GM12878 (cell line): ENCODE measurements at regions not wholly inside any gene's neighbourhood (a gene's known extent, or its start where the extent isn't known, plus 50 kb on each side); places are given as distances from the start of the nearest gene placed in this dataset.

ENCODE experiments used
- ATAC-seq: fragments of 200-7000 bp; cut with Tn5 transposase; 3 replicates; pipeline ENCODE4 v1.9.1; 2020; ENCODE audit warnings: mild to moderate bottlenecking, moderate library complexity
- BruUV-seq: library from RNA; stranded (reverse); fragments of 400-500 nt; replicated peaks from 2 replicates; lab custom pipeline; 2021; lab: Mats Ljungman, UMichigan
- CTCF ChIA-PET: fragments of 300-600 bp; sonication (Branson Sonifier 250); formaldehyde crosslinking; extraction: SDS; loops from one replicate; lab custom pipeline; 2021; ENCODE audit warnings: inconsistent platforms; lab: Yijun Ruan, JAX
- POLR2A ChIA-PET: fragments of 350-600 bp; formaldehyde crosslinking; extraction: SDS; loops from one replicate; lab custom pipeline; 2021; ENCODE audit warnings: inconsistent platforms; lab: Charles Lee
- RAD21 ChIA-PET: fragments of 300-600 bp; sonication (Branson Sonifier 250); formaldehyde crosslinking; loops from one replicate; lab custom pipeline; 2023; ENCODE audit warnings: antibody characterized with exemption; ENCODE audit not compliant: unreplicated experiment; lab: Charles Lee
- SMC1A ChIA-PET: fragments of 300-600 bp; sonication (Branson Sonifier 250); formaldehyde crosslinking; loops from one replicate; lab custom pipeline; 2023; ENCODE audit not compliant: unreplicated experiment, uncharacterized antibody; lab: Charles Lee
- DNase-seq: peaks from one replicate; pipeline ENCODE4 v3.0.0-alpha.2; 2011; ENCODE audit warnings: low read depth, low spot score
- FAIRE-seq: peaks from 3 replicates; lab custom pipeline; 2011; peaks lifted over from hg19 to GRCh38; lab: Jason Lieb, UNC
- H2AFZ ChIP-seq: 2 replicates; pipeline ENCODE4 v1.6.0; 2011; ENCODE audit warnings: low read depth, low read length, control low read depth; ENCODE audit not compliant: control insufficient read depth
- H3K27ac ChIP-seq: 2 replicates; pipeline ENCODE4 v1.5.1; 2011; ENCODE audit warnings: control low read depth; ENCODE audit not compliant: control insufficient read depth, insufficient read depth
- H3K27me3 ChIP-seq, 2 experiments: replicated peaks in 1 of 2; 2 replicates each; pipeline versions ENCODE4 v1.6.0 to v1.6.1; 2011; ENCODE audit warnings: low read length in 1 of 2; ENCODE audit not compliant: control insufficient read depth in 2 of 2, insufficient read depth in 2 of 2
- H3K36me3 ChIP-seq, 2 experiments: 2 replicates each; pipeline ENCODE4 v1.5.1; 2011; ENCODE audit warnings: low read length in 1 of 2; ENCODE audit not compliant: control insufficient read depth in 2 of 2, insufficient read depth in 2 of 2
- H3K4me1 ChIP-seq: 2 replicates; pipeline ENCODE4 v1.6.1; 2011; ENCODE audit warnings: mild to moderate bottlenecking, low read length, moderate library complexity, mixed read lengths; ENCODE audit not compliant: control insufficient read depth, insufficient read depth
- H3K4me2 ChIP-seq: 2 replicates; pipeline ENCODE4 v1.6.0; 2011; ENCODE audit warnings: control low read depth; ENCODE audit not compliant: control insufficient read depth, insufficient read depth
- H3K4me3 ChIP-seq: fragments of 200-600 bp; sonication (generic); 2 replicates; pipeline ENCODE4 v1.5.1; 2016
- H3K79me2 ChIP-seq: 2 replicates; pipeline ENCODE4 v1.6.0; 2011; ENCODE audit warnings: low read length; ENCODE audit not compliant: control insufficient read depth, insufficient read depth
- H3K9ac ChIP-seq: 2 replicates; pipeline ENCODE4 v1.8.0; 2011; ENCODE audit warnings: low read length, control low read depth, mixed read lengths; ENCODE audit not compliant: control insufficient read depth, insufficient read depth
- H3K9me3 ChIP-seq: replicated peaks from 3 replicates; pipeline ENCODE4 v1.5.1; 2011; ENCODE audit warnings: mild to moderate bottlenecking, low read length; ENCODE audit not compliant: control insufficient read depth, insufficient read depth
- H4K20me1 ChIP-seq: 2 replicates; pipeline ENCODE4 v1.6.0; 2011; ENCODE audit not compliant: control insufficient read depth, insufficient read depth
- CHD4 ChIP-seq: fragments of 200-600 bp; sonication (generic); IDR thresholded peaks from 2 replicates; pipeline ENCODE4 v1.6.1; 2016; ENCODE audit warnings: mild to moderate bottlenecking
- E2F4 ChIP-seq: IDR thresholded peaks from 2 replicates; pipeline ENCODE4 v1.6.1; 2012; ENCODE audit warnings: low read depth, low read length, improper control_type of control experiment
- ETV6 ChIP-seq, 2 experiments: fragments of 450-650 bp in 1 of 2; IDR thresholded peaks in 1 of 2; conservative IDR thresholded peaks in 1 of 2; 2 replicates each; pipeline ENCODE4 v1.6.1; 2014; ENCODE audit warnings: antibody characterized with exemption in 1 of 2, borderline replicate concordance in 1 of 2, low read depth in 1 of 2, mild to moderate bottlenecking in 1 of 2, moderate library complexity in 1 of 2
- HDAC2 ChIP-seq: fragments of 200-600 bp; sonication (generic); IDR thresholded peaks from 2 replicates; pipeline ENCODE4 v1.6.1; 2017
- JUND ChIP-seq: IDR thresholded peaks from 2 replicates; pipeline ENCODE4 v1.6.1; 2012; ENCODE audit warnings: low read depth, mild to moderate bottlenecking, low read length, improper control_type of control experiment, moderate library complexity
- KAT2A ChIP-seq: conservative IDR thresholded peaks from 2 replicates; pipeline ENCODE4 v1.6.1; 2011; ENCODE audit warnings: low read depth, low read length; ENCODE audit not compliant: control insufficient read depth
- KLF5 ChIP-seq: fragments of 450-650 bp; IDR thresholded peaks from 2 replicates; pipeline ENCODE4 v1.6.1; 2014; ENCODE audit warnings: mild to moderate bottlenecking; ENCODE audit not compliant: partially characterized antibody
- NR2C1 ChIP-seq: fragments of 450-650 bp; IDR thresholded peaks from 2 replicates; pipeline ENCODE4 v1.6.1; 2017; ENCODE audit warnings: antibody characterized with exemption, mild to moderate bottlenecking, moderate library complexity
- PAX8 ChIP-seq: fragments of 450-650 bp; IDR thresholded peaks from 2 replicates; pipeline ENCODE4 v1.6.1; 2017; ENCODE audit warnings: mild to moderate bottlenecking, moderate library complexity
- SKIL ChIP-seq: fragments of 450-650 bp; IDR thresholded peaks from 2 replicates; pipeline ENCODE4 v1.6.1; 2017; ENCODE audit warnings: mild to moderate bottlenecking, low read depth, inconsistent platforms; ENCODE audit not compliant: poor library complexity, severe bottlenecking
- ZBTB4 ChIP-seq: fragments of 450-650 bp; formaldehyde crosslinking; IDR thresholded peaks from 2 replicates; pipeline ENCODE4 v1.4.0; 2022; ENCODE audit warnings: mild to moderate bottlenecking, moderate library complexity
- WGBS: methylation state at CpG from one replicate; pipeline ENCODE4 v1.1.6; 2016; ENCODE audit warnings: low lambda C conversion rate; ENCODE audit not compliant: insufficient replicate concordance, insufficient coverage; ENCODE audit errors: missing lambda C conversion rate; 5-methylcytosine and 5-hydroxymethylcytosine counted together
- in situ Hi-C: fragments of 300-500 bp; cut with MboI; formaldehyde crosslinking; loops from 9 replicates; pipeline ENCODE4 v1.14.3; 2018; ENCODE audit warnings: mixed read lengths
- intact Hi-C: fragments of 100-400 bp; cut with micrococcal nuclease; formaldehyde crosslinking; loops from one replicate; pipeline ENCODE4 v1.14.2; 2022; ENCODE audit not compliant: unreplicated experiment
- TF ChIP-seq, protein P1 (sequence below): fragments of 450-650 bp; conservative IDR thresholded peaks from 2 replicates; pipeline ENCODE4 v1.6.1; 2017; ENCODE audit warnings: mild to moderate bottlenecking, moderate library complexity

- DNase-seq (no peak), FAIRE-seq (no peak), ATAC-seq (no peak)
- H2AFZ ChIP-seq: no peak overlapping the region
- 28% methylated on average over 6 of the region's 6 CpGs for WGBS
- in situ Hi-C loops: no loop called here
- no peaks in the 10 kb centered on the region for H3K36me3 ChIP-seq
- CTCF ChIA-PET: interaction anchor here (1.0 to 1.4 kb wide), 2 partner anchors 20 to 35 kb away, joined by 3 read pairs; no protein-coding TSS in a partner anchor
- no peak overlapping the region for H3K27ac ChIP-seq
- H3K4me1 ChIP-seq: no peaks in the 10 kb centered on the region
- no peak overlapping the region for H3K4me2 ChIP-seq
- POLR2A ChIA-PET: no interaction called here
- H3K79me2 ChIP-seq: no peaks in the 10 kb centered on the region
- no peaks in the 10 kb centered on the region; a peak in 1 of 4 replicates for H3K27me3 ChIP-seq
- RAD21 ChIA-PET: interaction anchor here (1.5 kb wide), 1 partner anchor 309 kb away, joined by 5 read pairs; no protein-coding TSS in a partner anchor
- no peak overlapping the region for H3K4me3 ChIP-seq
- BruUV-seq: no TSS peak
- intact Hi-C loops: no loop called here
- no peak overlapping the region for H3K9ac ChIP-seq
- H3K9me3 ChIP-seq: no peaks in the 10 kb centered on the region
- SMC1A ChIA-PET: interaction anchor here (1.0 to 1.2 kb wide), 2 partner anchors 9 to 17 kb away, joined by 3 to 4 read pairs; no protein-coding TSS in a partner anchor
- no peaks in the 10 kb centered on the region for H4K20me1 ChIP-seq
- no peak for TF ChIP-seq ETV6 (conservative IDR thresholded peaks at IDR 0.05 in 1 of 2, IDR thresholded peaks at IDR 0.05 in 1 of 2; ENCODE audit: borderline replicate concordance in 1 of 2, low read depth in 1 of 2)
- TF ChIP-seq JUND: no peak
- TF ChIP-seq E2F4: no peak
- no peak for TF ChIP-seq SKIL
- TF ChIP-seq ZBTB4 (CRISPR knock-in tag): no peak
- no peak for TF ChIP-seq KLF5
- TF ChIP-seq PAX8: no peak
- TF ChIP-seq, protein P1, sequence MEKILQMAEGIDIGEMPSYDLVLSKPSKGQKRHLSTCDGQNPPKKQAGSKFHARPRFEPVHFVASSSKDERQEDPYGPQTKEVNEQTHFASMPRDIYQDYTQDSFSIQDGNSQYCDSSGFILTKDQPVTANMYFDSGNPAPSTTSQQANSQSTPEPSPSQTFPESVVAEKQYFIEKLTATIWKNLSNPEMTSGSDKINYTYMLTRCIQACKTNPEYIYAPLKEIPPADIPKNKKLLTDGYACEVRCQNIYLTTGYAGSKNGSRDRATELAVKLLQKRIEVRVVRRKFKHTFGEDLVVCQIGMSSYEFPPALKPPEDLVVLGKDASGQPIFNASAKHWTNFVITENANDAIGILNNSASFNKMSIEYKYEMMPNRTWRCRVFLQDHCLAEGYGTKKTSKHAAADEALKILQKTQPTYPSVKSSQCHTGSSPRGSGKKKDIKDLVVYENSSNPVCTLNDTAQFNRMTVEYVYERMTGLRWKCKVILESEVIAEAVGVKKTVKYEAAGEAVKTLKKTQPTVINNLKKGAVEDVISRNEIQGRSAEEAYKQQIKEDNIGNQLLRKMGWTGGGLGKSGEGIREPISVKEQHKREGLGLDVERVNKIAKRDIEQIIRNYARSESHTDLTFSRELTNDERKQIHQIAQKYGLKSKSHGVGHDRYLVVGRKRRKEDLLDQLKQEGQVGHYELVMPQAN: no peak
- no peak for TF ChIP-seq HDAC2
- no peak for TF ChIP-seq NR2C1
- TF ChIP-seq KAT2A: no peak
- TF ChIP-seq CHD4: no peak
Observed at GRCh38 chr3:3509665-3510064, 289.6 kb upstream of the LRRN1 start.
